SK-N-MC (cell line): ENCODE measurements at regions not wholly inside any gene's neighbourhood (a gene's known extent, or its start where the extent isn't known, plus 50 kb on each side); places are given as distances from the start of the nearest gene placed in this dataset.

ENCODE experiments used
- EZH2 ChIP-seq: fragments of 200-600 bp; sonication (generic); IDR thresholded peaks from one replicate; pipeline ENCODE4 v1.6.1; 2017; ENCODE audit warnings: antibody characterized with exemption
- FOXP2 ChIP-seq: optimal IDR thresholded peaks from 2 replicates; pipeline ENCODE3; 2011; ENCODE audit warnings: mild to moderate bottlenecking, moderate library complexity; ENCODE audit not compliant: insufficient read depth; ENCODE audit errors: extremely low read length, control extremely low read depth
- POLR2AphosphoS5 ChIP-seq: IDR thresholded peaks from 2 replicates; pipeline ENCODE4 v1.6.1; 2012; ENCODE audit warnings: mild to moderate bottlenecking, low read depth, low read length, borderline replicate concordance

DNA sequence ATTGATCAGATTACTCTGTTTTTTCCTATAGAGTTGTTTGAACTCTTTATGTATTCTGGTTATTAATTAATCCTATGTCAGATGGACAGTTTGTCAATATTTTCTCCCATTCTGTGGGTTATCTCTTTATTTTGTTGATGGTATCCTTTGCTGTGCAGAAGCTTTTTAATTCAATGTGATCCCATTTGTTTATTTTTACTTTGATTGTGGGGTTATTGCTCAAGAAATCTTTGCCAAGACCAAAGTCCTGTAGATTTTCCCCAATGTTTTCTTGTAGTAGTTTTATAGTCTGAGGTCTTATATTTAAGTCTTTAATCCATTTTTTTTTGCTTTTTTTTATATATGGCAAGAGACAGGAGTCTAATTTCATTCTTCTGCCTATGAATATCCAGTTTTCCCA lies 86.2 kb upstream of the FIGN start:
- TF ChIP-seq POLR2AphosphoS5 (no peak), EZH2 (no peak), FOXP2 (no peak)
